Raji (cell line): ENCODE measurements at regions not wholly inside any gene's neighbourhood (a gene's known extent, or its start where the extent isn't known, plus 50 kb on each side); places are given as distances from the start of the nearest gene placed in this dataset.

ENCODE experiments used
- POLR2A ChIP-seq: IDR thresholded peaks from 2 replicates; pipeline ENCODE4 v1.6.1; 2011; ENCODE audit warnings: low read depth, low read length, control low read depth; ENCODE audit not compliant: insufficient read depth

GRCh38 chr4:1491328-1492141, 85.3 kb upstream of the NKX1-1 start:
- no peak for TF ChIP-seq POLR2A

DNA sequence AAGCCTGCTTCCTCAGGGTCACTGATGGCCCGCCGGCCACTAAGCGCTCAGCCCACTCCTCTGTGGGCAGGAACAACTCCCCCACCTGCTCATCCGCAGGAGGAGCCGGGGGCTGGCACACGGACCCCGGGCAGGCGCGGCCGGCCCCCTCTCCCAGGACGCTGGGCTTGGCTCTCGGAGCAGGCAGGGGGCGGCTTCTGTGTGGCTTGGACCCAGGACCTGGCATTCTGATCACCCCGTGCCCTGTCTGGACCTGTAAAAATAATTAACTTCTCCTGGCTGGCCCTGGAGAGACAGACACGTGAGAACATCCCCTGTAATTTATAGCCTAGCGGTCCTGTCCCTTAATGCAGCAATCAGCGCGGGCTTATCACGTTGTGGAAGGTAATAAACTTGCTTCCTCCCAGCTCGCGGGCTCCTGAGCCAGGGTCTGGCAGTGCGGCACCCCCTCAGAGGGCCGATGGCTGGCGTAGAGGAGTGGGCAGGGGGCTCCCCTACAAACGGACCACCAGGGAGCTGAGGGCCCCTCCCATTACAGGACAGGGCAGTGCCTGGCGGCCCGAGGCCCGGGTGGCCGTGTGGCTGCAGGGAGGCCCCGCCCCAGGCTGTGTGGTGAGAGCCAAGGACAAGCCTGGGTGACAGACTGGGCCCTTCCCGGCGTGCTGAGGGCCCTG, 84.5 kb upstream of the NKX1-1 start:
- TF ChIP-seq POLR2A: no peak

DNA sequence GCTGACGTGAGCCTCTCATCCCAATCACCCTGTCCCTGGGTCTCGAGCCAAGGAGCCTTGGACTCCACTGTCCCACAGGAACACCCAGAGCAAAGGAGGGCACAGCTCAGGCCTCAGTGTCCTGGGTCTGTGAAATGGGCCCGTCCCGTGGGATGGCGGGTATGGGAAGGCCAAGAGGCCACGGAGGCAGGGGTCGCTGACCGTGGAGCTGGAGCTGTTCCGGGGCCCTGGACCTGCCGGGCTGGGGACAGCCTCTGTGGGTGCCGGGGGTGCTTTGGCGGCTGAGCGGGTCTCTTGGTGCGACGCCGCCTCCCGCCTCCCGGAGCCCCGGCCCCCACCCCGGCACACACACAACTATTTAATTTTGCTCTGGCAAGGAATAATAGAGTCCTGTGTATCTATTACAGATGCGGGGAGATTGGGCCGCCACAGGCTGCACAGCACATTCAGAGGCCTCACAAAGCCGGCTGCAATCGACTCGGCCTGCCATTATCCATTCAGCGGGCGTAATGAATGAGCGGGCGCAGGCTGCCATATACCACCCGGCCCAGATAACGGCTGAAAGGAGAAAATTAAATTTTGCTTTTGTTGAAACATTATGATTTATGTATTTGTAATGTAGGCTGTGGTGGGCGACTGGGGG, 83.9 kb upstream of the NKX1-1 start:
- no peak for TF ChIP-seq POLR2A

- no peak for TF ChIP-seq POLR2A
Measured at GRCh38 chr4:1489639-1489995, 83.4 kb upstream of the NKX1-1 start.

DNA sequence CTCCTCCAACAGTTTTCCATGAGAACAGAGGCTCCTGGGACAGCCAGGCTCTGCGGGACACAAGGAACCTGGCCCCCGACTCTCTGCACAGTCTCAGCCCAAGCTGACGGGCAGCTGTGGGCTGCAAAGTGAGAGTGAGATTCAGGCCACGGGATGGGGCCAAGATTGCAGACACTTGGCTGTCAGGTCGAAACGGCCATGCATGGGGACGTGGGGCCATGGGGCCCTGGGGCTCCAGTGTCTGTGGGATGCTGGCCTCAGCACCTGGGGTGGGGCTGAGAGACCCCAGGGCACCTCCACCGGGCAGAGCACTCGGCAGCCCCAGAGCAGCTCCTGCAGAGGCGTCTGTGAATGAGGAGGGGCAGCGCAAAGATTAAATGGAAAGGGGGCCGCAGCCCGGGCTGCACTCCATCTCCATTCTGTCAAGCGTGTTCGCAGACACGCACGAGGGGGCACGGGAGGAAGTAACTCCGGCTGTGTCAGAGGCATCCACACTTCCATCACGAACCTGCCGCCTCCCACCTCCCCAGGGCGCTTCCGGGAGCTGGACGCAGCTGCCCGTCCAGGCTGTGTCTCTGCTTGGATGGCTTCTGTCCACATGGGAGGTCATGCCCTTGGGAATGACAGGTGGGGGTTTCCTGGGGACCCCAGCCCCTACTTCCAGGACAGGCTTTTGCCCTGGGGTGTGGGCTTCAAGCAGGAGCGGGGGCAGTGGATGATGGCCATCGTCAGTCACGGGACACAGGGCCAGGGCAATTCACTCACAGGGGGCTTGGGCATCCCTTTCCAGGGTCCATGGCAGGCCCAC, 82.8 kb upstream of the NKX1-1 start:
- TF ChIP-seq POLR2A: no peak

DNA sequence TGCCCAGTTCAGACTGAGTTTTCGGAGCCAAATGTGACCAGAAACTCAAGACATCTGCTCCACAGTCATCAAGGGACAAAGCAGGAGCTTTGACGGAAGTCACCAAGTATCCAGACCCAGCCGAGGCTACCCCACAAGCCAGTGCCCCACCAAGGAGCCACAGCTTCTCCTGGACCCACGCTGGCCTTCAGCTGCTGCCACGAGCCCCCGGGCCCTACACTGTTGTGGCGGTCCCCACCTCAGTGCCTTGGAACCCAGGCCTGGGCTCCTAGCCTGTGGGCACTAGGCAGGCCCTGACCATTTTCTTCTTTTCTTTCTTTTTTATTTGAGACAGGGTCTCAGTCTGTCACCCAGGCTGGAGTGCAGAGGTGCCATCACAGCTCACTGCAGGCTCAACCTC, 82.1 kb upstream of the NKX1-1 start:
- no peak for TF ChIP-seq POLR2A

DNA sequence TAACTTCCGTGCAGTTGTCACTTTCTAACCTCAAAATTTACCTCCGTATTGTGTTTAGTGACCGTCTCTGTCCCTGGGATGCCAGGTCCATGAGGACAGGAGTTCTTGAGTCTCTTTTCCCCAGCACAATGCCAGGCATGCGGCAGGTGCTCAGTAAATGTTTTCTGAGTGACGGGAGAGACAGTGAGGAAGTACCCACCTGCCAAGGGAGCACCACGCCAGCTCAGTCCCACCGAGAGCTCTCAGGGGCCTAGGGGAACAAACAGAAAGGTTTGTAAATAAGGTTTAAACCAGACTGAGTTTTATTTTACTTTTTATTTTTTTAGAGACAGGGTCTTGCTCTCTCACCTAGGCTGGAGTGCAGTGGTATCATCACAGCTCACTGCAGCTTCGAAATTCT, 81.5 kb upstream of the NKX1-1 start:
- no peak for TF ChIP-seq POLR2A

- TF ChIP-seq POLR2A: no peak
Measured at GRCh38 chr4:1487106-1487505, 80.9 kb upstream of the NKX1-1 start.

DNA sequence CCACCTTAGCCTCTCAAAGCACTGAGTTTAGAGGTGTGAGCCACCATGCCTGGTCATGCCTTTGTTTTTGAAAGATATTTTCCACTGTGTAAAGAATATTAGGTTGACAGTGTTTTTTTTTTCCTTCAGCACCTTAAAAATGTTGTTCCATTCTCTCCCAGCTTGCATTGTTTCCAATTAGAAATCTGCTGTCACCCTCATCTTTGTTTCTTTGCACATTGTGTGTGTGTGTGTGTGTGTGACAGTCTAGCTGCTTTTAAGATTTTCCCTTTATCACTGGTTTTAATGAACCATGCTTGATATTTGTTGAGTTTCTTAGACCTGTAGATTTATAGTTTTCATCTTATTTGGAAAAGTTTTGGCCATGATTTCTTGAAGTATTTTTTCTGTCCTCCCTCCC, 79.0 kb upstream of the NKX1-1 start:
- TF ChIP-seq POLR2A: no peak

DNA sequence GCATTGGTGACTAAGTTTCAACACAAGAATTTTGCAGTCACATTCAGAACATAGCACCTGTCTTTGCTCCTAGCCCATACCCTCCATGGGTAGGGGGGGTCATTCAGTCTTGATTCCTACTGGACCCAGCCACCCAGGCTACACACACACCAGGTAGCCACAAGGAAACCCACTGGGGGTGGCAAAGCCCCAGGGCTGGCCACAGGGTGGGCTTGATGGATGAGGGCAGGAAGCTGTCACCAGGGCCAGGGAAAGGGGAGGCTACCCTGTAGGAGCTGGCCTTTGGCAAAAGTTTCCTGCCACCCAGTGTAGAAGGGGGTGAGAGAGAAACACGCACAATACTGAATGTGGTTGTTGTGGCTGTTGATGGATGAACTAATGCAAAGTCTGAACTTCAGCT, 74.5 kb upstream of the NKX1-1 start:
- no peak for TF ChIP-seq POLR2A

- no peak for TF ChIP-seq POLR2A
Measured at GRCh38 chr4:1479454-1479853, 73.2 kb upstream of the NKX1-1 start.

- no peak for TF ChIP-seq POLR2A
Measured at GRCh38 chr4:1478766-1479355, 72.6 kb upstream of the NKX1-1 start.

GRCh38 chr4:1477045-1477840, 71.0 kb upstream of the NKX1-1 start:
- TF ChIP-seq POLR2A: no peak

- TF ChIP-seq POLR2A: no peak
Measured at GRCh38 chr4:1476140-1476513, 69.9 kb upstream of the NKX1-1 start.
